GM12865 (cell line): ENCODE measurements at regions not wholly inside any gene's neighbourhood (a gene's known extent, or its start where the extent isn't known, plus 50 kb on each side); places are given as distances from the start of the nearest gene placed in this dataset.

Experiments used
- DNase-seq: peaks from one replicate; pipeline ENCODE4 v3.0.0; 2010; ENCODE audit warnings: low read depth
- H3K4me3 ChIP-seq: 2 replicates; pipeline ENCODE4 v1.5.1; 2011; ENCODE audit warnings: mild to moderate bottlenecking, low read depth, low read length, control low read depth
- TF ChIP-seq, protein P1 (sequence below): IDR thresholded peaks from 2 replicates; pipeline ENCODE4 v1.5.1; 2011; ENCODE audit warnings: low read length, control low read depth, low read depth, inconsistent platforms; ENCODE audit not compliant: insufficient read depth; ENCODE audit errors: missing control alignments

DNA sequence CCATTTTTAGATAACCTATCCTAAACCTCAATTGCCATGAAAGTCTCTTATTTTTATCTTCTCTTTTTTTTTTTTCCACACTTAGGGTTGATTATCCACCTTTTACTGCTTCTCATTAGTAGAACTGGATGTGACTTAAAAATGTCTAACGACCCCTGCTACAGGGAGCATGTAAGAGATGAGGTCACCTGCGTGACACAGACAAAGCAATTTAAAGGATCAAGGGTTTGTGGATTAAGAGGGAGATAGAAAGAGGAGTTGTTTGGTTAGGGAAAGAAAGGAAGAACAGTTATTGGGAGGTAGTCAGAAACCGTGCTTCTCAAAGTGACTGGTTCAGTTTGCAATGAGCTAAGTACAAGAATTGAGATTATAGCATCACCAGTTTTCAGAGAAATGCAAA is 239.1 kb downstream of the ALX1 start:
- TF ChIP-seq, protein P1, sequence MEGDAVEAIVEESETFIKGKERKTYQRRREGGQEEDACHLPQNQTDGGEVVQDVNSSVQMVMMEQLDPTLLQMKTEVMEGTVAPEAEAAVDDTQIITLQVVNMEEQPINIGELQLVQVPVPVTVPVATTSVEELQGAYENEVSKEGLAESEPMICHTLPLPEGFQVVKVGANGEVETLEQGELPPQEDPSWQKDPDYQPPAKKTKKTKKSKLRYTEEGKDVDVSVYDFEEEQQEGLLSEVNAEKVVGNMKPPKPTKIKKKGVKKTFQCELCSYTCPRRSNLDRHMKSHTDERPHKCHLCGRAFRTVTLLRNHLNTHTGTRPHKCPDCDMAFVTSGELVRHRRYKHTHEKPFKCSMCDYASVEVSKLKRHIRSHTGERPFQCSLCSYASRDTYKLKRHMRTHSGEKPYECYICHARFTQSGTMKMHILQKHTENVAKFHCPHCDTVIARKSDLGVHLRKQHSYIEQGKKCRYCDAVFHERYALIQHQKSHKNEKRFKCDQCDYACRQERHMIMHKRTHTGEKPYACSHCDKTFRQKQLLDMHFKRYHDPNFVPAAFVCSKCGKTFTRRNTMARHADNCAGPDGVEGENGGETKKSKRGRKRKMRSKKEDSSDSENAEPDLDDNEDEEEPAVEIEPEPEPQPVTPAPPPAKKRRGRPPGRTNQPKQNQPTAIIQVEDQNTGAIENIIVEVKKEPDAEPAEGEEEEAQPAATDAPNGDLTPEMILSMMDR: no peak
- no peak for DNase-seq
- H3K4me3 ChIP-seq: no peak overlapping the region

DNA sequence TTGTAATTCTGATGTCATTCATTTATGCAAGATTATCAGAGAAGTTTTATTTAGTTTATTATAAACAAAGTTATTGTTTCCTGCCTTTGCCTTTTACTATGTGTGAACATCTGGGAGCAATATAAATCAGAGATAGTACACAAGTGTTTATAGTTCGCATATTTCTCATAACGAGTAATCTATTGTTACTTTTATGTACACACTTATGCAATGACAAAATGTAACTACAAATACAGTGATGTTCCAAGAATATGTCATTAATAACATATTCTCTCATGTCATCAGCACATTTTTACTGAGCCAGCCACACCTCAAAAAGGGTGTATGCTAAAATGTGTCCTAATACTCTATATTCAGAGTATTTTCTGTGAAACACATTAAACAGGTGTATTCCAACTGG is 243.2 kb downstream of the ALX1 start:
- no peak overlapping the region for H3K4me3 ChIP-seq
- TF ChIP-seq, protein P1: no peak
- no peak for DNase-seq

DNA sequence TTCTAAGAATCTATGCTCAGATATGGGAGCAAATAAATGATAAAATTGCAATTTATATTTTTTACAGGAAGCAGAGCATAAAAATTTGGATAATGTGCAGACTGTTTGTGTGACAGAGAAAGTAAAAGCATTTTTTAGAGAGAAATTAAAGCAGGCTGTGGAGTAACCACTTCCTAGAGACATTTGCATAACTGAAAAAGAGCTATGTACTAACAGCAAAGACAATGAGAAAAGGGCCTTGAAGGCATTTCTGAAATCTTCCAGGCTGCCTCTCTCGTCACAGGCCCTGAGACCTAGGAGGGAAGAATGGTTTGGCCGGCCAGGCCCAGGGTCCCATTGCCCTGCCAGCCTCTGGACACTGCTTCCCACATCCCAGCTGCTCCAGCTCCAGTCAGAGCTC is 247.2 kb downstream of the ALX1 start:
- DNase-seq: peak; percentile 55
- TF ChIP-seq, protein P1: no peak
- peak overlapping the region; percentile 28; the same call in 1 of the 2 replicates for H3K4me3 ChIP-seq

DNA sequence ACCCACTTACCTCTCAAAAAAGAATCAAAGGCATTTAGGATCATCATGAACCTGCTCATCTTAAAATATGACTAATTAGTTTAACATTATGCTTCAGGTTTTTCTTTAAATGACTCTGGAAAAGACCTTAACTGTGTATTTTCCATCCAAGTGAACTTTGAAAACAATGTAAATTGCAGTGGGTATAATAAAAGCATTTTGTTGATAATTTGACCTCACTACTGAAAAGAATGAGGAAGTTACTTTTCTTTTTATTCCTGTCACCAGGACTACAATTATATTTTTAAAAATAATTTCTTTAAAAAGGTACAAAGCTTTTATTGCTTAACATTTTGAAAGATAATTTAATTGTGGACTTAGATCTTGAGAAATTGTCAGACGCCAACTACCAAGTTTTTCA is 249.9 kb downstream of the ALX1 start:
- H3K4me3 ChIP-seq: no peak overlapping the region
- no peak for DNase-seq
- TF ChIP-seq, protein P1: no peak

DNA sequence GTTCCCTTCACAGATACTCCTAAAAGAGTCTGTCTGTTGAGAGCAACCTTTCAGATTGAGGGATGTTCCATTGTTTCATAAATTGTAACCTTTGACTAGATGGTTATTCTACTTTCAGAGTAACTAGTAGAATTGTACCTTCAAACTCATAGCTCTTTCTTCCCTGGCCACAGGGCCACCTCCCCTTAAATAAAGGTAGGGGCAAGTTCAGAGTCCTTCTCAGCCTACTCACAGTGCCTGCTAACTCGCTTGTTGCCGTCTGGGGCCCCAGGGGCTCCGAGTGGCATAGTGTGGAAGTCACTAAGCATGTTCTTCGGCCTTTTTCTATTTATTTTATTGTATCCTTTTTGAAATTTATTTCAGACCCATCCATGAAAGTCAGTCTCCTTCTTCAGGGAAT is 250.4 kb downstream of the ALX1 start:
- TF ChIP-seq, protein P1: no peak
- no peak for DNase-seq
- no peak overlapping the region for H3K4me3 ChIP-seq

DNA sequence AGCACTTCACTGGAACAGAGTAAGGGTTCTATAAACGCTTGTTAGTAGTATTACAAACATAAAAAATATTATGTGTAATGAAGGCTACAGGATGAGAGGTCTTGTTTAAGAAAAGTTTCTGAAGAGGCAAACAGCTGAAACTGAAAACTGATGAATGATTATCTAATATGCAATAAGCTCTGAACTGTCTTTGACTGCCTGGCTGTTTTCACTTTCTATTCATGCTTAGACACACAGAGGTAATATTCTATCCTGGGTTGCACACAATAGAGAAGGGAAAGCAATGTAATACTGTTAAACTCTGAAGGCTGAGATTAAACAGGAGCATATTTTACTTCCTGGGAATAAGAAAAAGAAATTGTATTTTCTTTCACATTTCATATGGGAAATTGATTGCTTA is 251.3 kb downstream of the ALX1 start:
- DNase-seq: peak; percentile 65
- TF ChIP-seq, protein P1: no peak
- H3K4me3 ChIP-seq: no peak overlapping the region

DNA sequence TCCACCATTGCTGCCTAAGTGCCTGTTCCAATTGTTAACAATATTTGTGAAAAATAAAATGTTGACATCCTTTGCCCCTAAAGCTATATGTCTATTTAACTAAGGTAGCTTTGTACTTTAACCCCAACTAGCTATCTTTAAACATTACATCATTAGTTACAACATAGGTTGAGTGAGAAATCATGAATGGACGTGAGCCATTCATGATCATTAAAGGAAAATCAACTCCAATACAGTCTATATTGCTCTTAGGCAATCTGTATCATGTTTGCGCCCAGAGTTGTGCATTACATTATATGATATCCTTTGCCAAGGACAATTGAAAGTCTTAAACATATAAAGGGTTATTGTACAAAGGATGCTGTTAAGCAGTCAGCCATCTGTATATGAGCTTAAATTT is 269.6 kb downstream of the ALX1 start:
- TF ChIP-seq, protein P1: no peak
- no peak overlapping the region for H3K4me3 ChIP-seq
- no peak for DNase-seq
